ENCODE measurements at regions not wholly inside any gene's neighbourhood (a gene's known extent, or its start where the extent isn't known, plus 50 kb on each side); places are given as distances from the start of the nearest gene placed in this dataset.

DNA sequence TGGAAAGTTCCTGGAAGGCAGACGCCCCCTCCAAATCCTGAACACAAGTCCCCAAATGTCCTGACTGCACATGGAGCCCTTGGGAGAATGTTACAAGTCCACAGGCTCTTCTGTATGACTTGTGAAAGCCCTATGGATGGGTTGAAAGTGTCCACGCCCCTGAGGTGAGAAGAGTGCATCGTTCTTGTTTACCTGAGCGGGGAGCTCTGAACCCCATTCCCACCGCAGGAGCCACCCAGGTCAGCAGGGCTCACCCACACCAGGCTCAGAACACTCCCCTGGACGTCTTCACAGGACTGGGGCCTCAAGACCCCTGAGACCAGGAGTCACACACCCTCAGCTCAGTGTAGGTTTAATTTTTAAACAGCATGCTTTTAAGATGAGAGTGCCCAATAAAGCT is 84.2 kb upstream of the TMEM18 start:
- Histone ChIP-seq H3K36me3 (ENCODE audit: insufficient read depth) (no peaks in the 10 kb centered on the region), H3K4me2 (no peak overlapping the region), H3K4me3 (IDR thresholded peaks at IDR 0.05; ENCODE audit: insufficient read depth, low read depth, low read length) (no peak overlapping the region), H3K4me1 (ENCODE audit: low read depth, poor library complexity, severe bottlenecking) (no peaks in the 10 kb centered on the region), H3K9ac (no peak overlapping the region), H3K27me3 (ENCODE audit: insufficient read depth, low read depth) (no peaks in the 10 kb centered on the region), H3K79me2 (ENCODE audit: insufficient read depth, low read depth) (no peaks in the 10 kb centered on the region), H2AFZ (ENCODE audit: low read depth) (no peak overlapping the region), H3K27ac (no peak overlapping the region), H4K20me1 (ENCODE audit: insufficient read depth) (no peaks in the 10 kb centered on the region)
- no peak for TF ChIP-seq CTCF (conservative IDR thresholded peaks at IDR 0.05; ENCODE audit: low read depth, low read length)

GRCh38 chr2:760001-760400 is 82.8 kb upstream of the TMEM18 start:
- no peak for TF ChIP-seq CTCF (conservative IDR thresholded peaks at IDR 0.05; ENCODE audit: low read depth, low read length)
- H3K27me3 ChIP-seq (ENCODE audit: insufficient read depth, low read depth): no peaks in the 10 kb centered on the region
- no peak overlapping the region for H2AFZ ChIP-seq (ENCODE audit: low read depth)
- no peak overlapping the region for H3K4me2 ChIP-seq
- no peaks in the 10 kb centered on the region for H3K36me3 ChIP-seq (ENCODE audit: insufficient read depth)
- no peak overlapping the region for H3K27ac ChIP-seq
- no peaks in the 10 kb centered on the region for H3K79me2 ChIP-seq (ENCODE audit: insufficient read depth, low read depth)
- H3K9ac ChIP-seq: no peak overlapping the region
- H3K4me3 ChIP-seq (IDR thresholded peaks at IDR 0.05; ENCODE audit: insufficient read depth, low read depth, low read length): no peak overlapping the region
- no peaks in the 10 kb centered on the region for H4K20me1 ChIP-seq (ENCODE audit: insufficient read depth)
- H3K4me1 ChIP-seq (ENCODE audit: low read depth, poor library complexity, severe bottlenecking): no peaks in the 10 kb centered on the region

GRCh38 chr2:758073-758820 is 81.0 kb upstream of the TMEM18 start:
- Histone ChIP-seq H3K9ac (no peak overlapping the region), H3K27me3 (ENCODE audit: insufficient read depth, low read depth) (no peaks in the 10 kb centered on the region), H4K20me1 (ENCODE audit: insufficient read depth) (no peaks in the 10 kb centered on the region), H3K4me2 (no peak overlapping the region), H2AFZ (ENCODE audit: low read depth) (no peak overlapping the region), H3K27ac (no peak overlapping the region), H3K4me3 (IDR thresholded peaks at IDR 0.05; ENCODE audit: insufficient read depth, low read depth, low read length) (no peak overlapping the region), H3K79me2 (ENCODE audit: insufficient read depth, low read depth) (no peaks in the 10 kb centered on the region), H3K36me3 (ENCODE audit: insufficient read depth) (no peaks in the 10 kb centered on the region), H3K4me1 (ENCODE audit: low read depth, poor library complexity, severe bottlenecking) (no peaks in the 10 kb centered on the region)
- no peak for TF ChIP-seq CTCF (conservative IDR thresholded peaks at IDR 0.05; ENCODE audit: low read depth, low read length)

DNA sequence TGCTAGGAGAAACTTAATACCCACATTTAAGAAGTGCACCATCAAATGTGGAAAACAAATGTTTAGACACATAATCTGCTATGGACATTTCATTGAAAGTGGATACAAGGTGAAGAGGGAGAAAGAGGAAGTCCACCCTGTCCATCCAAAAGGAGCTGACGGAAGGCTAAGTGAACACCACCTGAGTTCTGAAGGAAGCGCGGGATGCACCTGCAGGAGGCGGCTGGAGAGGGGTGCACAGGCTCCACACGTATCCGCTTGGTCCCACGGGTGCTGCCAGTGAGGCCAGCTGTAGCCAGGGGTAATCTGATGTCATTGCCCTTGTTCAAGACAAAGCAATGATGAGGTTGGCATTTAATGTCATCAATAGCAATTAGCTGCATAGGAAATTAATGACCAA is 75.9 kb upstream of the TMEM18 start:
- H3K27me3 ChIP-seq (ENCODE audit: insufficient read depth, low read depth): no peaks in the 10 kb centered on the region
- H3K4me2 ChIP-seq: no peak overlapping the region
- H3K4me1 ChIP-seq (ENCODE audit: low read depth, poor library complexity, severe bottlenecking): no peaks in the 10 kb centered on the region
- no peaks in the 10 kb centered on the region for H4K20me1 ChIP-seq (ENCODE audit: insufficient read depth)
- no peaks in the 10 kb centered on the region for H3K79me2 ChIP-seq (ENCODE audit: insufficient read depth, low read depth)
- H3K27ac ChIP-seq: no peak overlapping the region
- H3K4me3 ChIP-seq (IDR thresholded peaks at IDR 0.05; ENCODE audit: insufficient read depth, low read depth, low read length): no peak overlapping the region
- H3K9ac ChIP-seq: no peak overlapping the region
- TF ChIP-seq CTCF (conservative IDR thresholded peaks at IDR 0.05; ENCODE audit: low read depth, low read length): no peak
- no peaks in the 10 kb centered on the region for H3K36me3 ChIP-seq (ENCODE audit: insufficient read depth)
- H2AFZ ChIP-seq (ENCODE audit: low read depth): no peak overlapping the region
